ENCODE measurements at regions not wholly inside any gene's neighbourhood (a gene's known extent, or its start where the extent isn't known, plus 50 kb on each side); places are given as distances from the start of the nearest gene placed in this dataset.
"Not testable (repeated sequence)": the region's sequence is repeated elsewhere in the genome, so short reads cannot be mapped to it uniquely, and the experiment has no call there.

GRCh38 chr10:123316776-123317175, 162.6 kb downstream of the BUB3 start:
- no peak for DNase-seq (ENCODE audit: low read depth)

GRCh38 chr10:123318516-123318915, 164.3 kb downstream of the BUB3 start:
- no peak for DNase-seq (ENCODE audit: low read depth)

- no peak for DNase-seq (ENCODE audit: low read depth)
Observed at GRCh38 chr10:123320091-123320490, 165.9 kb downstream of the BUB3 start.

- DNase-seq (ENCODE audit: low read depth), result no peak
Observed at GRCh38 chr10:123323884-123324283, 169.7 kb downstream of the BUB3 start.

GRCh38 chr10:123325663-123326190, 171.5 kb downstream of the BUB3 start:
- no peak for DNase-seq (ENCODE audit: low read depth)

GRCh38 chr10:123326674-123327073, 172.5 kb downstream of the BUB3 start:
- DNase-seq (ENCODE audit: low read depth), result no peak

GRCh38 chr10:123327450-123327849, 173.2 kb downstream of the BUB3 start:
- no peak for DNase-seq (ENCODE audit: low read depth)

GRCh38 chr10:123327896-123328295, 173.7 kb downstream of the BUB3 start:
- no peak for DNase-seq (ENCODE audit: low read depth)

- peak; percentile 38 for DNase-seq (ENCODE audit: low read depth)
Observed at GRCh38 chr10:123331438-123331837, 177.2 kb downstream of the BUB3 start.

- no peak for DNase-seq (ENCODE audit: low read depth)
Observed at GRCh38 chr10:123346581-123346980, 192.4 kb downstream of the BUB3 start.

DNA sequence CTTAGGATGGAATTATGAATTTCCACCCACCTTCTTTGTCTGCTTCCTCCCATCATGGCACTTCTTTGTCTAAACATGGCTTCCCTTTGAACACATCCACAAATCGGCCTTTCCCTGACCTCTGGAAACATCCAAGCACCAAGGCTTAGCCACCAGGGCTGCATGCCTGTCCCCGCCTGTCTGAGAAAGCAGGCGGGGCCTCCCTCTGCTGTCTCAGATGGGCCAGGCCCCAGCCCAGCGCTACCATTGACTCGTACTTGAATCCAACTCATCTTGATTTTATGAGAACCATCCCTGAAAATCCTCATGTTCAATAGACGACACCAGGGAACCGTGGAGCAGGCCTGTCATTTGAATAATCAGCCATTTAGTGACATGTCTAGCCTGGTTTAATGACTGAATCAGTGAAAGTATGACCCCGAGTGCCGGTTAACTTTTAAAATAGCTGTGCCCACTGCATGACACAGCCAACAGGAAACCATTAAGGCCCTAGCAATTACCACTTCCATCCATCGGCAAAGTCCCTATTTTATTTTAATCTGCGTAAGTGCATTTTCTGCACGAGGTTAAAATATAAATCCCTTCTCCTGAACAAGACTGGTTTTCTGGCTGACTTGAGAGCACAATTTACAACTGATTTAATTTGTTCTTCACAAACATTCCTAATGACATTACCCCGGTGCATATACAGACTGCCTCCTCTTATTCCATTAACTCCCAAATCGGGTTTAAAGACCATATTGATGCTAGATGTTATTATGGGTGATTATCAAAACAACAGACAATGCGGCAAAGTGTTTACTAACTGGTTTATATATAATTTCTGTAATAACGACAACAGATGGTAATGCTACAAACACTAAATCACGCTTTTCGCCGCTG, 194.7 kb downstream of the BUB3 start:
- DNase-seq (ENCODE audit: low read depth), result no peak

DNA sequence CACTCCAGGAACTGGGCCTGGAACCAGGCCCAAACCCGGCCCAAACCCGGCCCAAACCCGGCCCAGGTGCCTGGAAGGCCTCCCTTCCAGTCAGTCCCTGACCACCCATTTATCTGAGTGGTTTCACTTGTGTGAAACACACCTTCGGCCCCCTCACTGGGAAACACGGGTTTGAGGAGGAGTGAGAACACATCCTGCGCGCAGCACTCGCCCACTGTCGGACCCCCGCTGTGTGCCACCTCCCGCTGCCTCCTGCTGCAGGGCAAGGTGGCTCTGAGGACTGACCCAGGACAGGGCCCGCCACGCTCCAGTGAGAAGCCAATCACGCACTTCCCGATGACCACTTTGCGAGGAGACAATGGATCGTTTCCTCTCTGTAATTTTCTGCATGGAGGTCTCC, 197.5 kb downstream of the BUB3 start:
- no peak for DNase-seq (ENCODE audit: low read depth)

DNA sequence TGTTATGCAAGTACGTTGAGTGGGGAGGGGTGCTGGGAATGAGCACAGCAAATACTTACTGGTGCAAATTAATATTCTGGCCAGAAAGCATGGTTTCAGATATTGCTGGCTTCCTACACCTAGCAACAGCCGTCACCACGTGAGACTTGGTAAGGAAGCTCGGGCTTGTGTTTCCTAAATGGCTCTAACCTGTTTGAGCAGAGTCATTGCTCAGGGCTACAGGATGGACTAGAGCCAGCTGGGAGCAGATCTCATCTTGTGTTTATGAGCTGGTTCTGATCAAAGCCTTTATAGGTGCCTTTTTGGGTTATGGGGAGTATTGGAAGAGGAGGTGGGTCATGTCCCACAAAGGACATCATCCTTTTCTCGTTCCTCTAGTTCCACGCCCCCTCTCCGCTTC, 200.3 kb downstream of the BUB3 start:
- no peak for DNase-seq (ENCODE audit: low read depth)

GRCh38 chr10:123355748-123356481, 201.7 kb downstream of the BUB3 start:
- DNase-seq (ENCODE audit: low read depth), result peak; percentile 26

GRCh38 chr10:123356799-123357198, 202.6 kb downstream of the BUB3 start:
- no peak for DNase-seq (ENCODE audit: low read depth)

DNA sequence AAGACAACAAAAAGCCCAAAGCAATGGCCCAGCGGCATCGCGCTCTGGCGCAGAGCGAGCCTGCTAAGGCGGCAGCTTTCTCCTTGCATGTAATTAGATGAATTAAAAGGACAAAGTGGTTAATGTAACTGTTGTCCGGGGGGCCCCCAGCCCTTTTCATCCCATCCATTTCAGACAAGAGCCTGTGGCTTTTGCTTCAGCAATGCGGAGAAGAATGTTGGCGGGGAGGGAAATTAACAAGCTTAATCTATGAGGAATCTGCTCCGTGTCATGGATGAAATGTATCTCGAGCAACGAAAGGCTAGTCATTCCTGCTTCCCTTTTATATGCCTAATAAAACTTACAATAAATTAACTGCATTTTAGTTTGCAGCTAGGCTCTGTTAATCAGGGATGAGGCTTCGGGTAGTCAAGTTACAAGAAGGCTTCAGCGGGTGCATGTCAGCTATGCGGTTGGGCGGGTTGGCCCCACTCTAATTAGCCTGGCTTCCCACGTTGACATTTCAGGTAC, 203.3 kb downstream of the BUB3 start:
- no peak for DNase-seq (ENCODE audit: low read depth)

- no peak for DNase-seq (ENCODE audit: low read depth)
Observed at GRCh38 chr10:123359539-123359938, 205.3 kb downstream of the BUB3 start.

- no peak for DNase-seq (ENCODE audit: low read depth)
Observed at GRCh38 chr10:123361832-123362231, 207.6 kb downstream of the BUB3 start.

DNA sequence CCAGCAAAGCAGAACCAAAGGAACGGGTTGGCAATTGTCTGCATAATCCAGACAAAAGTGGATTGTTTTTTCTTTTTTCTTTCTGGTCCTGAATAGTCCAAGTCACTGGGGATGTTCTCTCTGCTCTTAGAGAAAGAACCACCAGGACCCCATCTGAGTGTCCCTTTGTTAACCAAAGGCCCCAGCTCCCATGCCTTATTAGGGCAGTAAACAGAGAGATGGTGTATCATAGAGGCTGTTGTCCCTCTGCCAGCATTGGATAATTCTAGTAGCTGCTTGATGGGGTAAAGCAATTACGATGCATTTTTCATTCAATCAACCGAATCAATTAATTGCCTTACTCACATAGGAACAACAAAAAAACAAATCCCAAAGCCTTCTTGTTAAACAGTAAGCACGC, 213.0 kb downstream of the BUB3 start:
- no peak for DNase-seq (ENCODE audit: low read depth)

DNA sequence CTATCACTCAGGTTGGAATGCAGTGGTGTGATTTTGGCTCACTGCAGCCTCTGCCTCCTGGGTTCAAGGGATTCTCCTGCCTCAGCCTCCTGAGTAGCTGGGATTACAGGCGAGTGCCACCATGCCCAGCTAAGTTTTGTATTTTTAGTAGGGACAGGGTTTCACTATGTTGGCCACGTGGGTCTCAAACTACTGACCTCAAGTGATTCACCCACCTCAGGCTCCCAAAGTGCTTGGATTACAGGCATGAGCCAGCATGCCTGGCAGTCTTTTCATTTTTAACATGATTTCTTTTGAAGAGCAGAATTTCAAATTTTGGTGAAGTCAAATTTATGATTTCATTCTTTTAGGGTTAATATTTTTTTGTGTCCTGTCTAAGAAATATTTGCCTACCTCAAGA, 217.4 kb downstream of the BUB3 start:
- not testable (repeated sequence) for DNase-seq (ENCODE audit: low read depth)

- no peak for DNase-seq (ENCODE audit: low read depth)
Observed at GRCh38 chr10:123373591-123373990, 219.4 kb downstream of the BUB3 start.

- DNase-seq (ENCODE audit: low read depth), result no peak
Observed at GRCh38 chr10:123375097-123375496, 220.9 kb downstream of the BUB3 start.
